HG03097 (cell line): ENCODE measurements at regions not wholly inside any gene's neighbourhood (a gene's known extent, or its start where the extent isn't known, plus 50 kb on each side); places are given as distances from the start of the nearest gene placed in this dataset.

Source experiments
- ATAC-seq: cut with Tn5 transposase; IDR thresholded peaks from one replicate; pipeline ENCODE4 v1.9.1; 2021; ENCODE audit not compliant: unreplicated experiment, low FRiP score

DNA sequence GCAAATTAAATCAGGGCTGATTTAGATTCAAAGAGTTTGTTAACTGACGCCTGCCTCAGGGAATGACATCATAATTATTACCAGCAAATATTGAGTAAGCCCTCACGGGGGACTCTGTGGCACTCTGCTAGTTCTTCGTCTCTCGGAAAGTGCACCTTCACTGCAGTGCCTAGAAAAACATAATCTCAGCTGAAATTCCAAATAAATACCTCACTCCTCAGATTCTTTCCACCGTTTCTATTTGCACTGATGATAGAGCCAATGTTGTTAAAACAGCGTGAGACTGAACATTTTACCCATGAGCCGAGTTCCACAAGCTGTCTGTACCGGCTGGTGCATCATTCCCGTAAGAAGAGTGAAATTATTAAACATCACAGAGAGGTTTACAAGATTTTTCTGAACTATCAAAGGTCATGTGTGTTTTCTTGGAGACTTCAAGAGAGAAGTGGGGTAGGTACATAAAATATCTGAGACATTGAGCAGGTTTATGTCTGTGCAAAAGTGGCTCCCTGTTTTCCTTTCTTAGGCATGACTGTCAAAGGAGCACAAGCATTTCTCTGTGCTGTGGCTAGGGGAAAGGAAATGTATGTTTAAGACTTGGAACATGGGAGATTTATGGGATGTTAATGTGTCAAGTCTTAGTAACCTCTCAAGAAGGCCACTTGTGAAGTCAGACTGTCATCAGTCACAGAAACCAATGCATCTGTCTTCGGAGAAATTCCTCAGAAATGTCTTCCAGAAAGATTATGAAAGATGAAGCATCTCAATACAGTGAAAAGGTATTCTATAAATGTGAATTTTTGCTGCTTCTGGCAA, 119.6 kb downstream of the CBLL2 start:
- no peak for ATAC-seq

DNA sequence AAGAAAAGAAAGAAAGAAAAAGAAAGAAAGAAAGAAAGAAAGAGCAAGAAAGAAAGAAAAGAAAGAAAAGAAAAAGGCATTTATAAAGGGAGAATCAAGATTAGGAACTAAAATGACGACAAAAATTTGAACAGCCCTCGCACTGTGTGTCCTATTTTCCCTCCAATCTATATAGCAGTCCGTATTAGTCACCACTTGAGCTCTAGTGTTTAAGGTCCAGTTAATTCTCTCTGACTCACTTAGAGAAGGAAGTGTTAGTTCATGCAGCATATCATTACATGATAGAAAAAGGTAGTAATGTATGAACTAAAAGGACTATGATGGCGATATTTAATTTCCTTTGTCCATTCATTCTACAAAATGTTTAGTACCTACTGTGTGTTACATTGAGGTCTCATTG, 122.7 kb downstream of the CBLL2 start:
- ATAC-seq: no peak

GRCh38 chrX:22396408-22396807, 123.7 kb downstream of the CBLL2 start:
- no peak for ATAC-seq

DNA sequence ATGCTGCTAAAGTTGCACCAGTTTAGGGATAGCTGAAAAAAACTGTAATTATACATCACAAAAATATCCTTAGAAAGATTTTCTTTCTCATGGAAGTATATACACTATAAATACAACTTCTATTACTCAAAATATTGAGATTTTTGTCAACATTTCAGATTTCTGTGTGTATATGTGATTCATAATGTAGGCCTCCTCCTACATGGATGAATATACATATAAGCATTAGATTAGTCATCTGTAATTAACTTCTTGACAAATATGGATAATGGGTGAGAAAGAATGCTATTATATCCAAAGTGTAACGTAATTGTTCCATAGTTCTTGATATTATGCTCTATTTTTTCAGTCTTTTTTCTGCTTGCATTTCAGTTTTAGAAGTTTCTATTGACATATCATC, 124.9 kb downstream of the CBLL2 start:
- no peak for ATAC-seq

- no peak for ATAC-seq
Observed at GRCh38 chrX:22399437-22400192, 126.9 kb downstream of the CBLL2 start.

DNA sequence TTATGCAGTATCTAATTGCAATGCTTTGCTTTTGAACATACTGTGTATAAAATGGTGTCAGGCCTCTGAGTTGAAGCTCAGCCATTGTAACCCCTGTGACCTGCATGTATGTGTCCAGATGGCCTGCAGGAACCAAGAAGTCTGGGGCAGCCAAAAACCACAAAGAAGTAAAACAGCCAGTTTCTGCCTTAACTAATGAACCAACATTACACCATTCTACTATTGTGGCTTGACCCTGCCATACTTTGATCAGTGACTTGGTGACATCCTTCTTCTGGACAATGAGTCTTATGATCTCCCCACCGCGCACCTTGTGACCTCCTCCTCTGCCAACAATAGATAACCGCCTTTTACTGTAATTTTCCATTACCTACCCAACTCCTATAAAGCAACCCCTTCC, 131.6 kb downstream of the CBLL2 start:
- ATAC-seq: no peak

GRCh38 chrX:22406201-22406737, 133.6 kb downstream of the CBLL2 start:
- ATAC-seq: no peak

DNA sequence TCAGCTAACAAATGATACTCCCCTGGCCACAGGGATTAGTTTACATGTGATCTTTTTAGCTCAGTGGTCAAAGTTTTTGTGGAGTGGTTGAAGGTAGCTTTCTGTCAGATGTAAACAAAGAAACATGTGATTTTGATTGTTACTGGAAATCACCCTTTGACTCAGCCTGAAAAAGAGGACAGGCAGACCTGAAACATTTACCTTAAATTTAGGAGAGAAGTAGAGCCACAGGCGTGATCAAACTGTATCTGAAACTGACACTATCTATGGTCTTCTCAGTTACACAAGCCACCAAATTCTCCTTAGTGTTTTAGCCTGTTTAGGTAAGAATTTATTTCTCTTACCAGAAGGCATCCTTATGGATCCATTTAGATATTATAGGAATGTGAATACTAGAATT, 136.7 kb downstream of the CBLL2 start:
- ATAC-seq: no peak

- ATAC-seq: no peak
Observed at GRCh38 chrX:22424122-22424915, 151.6 kb downstream of the CBLL2 start.

DNA sequence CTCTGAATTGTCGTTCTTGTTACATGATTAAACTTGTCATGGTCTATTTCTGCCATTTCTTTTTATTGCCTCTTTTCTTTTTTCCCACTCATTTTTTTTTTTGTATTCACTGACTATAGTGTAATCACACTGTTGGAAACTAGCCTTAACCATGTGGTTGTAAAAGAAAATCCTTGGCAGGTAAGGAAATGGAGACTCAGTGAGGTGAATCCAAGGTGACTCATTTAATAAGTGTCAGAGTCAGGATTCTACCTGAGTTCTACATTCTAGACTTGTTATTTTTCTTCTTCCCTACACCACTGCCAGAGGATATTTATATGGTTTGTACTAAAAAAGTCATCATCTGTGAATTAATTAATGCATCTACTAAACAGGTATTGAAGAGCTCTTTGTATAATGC, 152.2 kb downstream of the CBLL2 start:
- ATAC-seq: no peak

GRCh38 chrX:22429704-22430103, 157.0 kb downstream of the CBLL2 start:
- no peak for ATAC-seq

DNA sequence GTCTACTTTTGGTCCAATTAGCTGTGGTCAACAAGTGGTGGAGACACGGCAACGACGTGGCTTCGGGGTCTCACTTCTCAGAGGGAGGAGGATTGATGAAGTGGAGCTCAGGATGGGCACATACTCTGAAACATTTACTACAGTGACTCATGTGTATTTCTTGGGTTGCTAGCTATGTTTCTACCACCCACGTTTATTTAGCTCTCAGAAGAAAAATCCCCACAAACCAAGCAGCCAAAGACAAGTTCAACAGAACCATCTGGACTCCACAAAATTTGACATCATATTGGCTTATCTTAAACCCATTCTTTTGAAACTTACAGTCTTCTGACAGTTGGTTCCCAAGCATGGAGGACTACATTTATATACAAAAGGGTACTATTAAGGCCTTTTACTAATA, 158.0 kb downstream of the CBLL2 start:
- ATAC-seq: no peak

- ATAC-seq: no peak
Observed at GRCh38 chrX:22433292-22434070, 160.8 kb downstream of the CBLL2 start.

- ATAC-seq: no peak
Observed at GRCh38 chrX:22445880-22446279, 173.2 kb downstream of the CBLL2 start.

DNA sequence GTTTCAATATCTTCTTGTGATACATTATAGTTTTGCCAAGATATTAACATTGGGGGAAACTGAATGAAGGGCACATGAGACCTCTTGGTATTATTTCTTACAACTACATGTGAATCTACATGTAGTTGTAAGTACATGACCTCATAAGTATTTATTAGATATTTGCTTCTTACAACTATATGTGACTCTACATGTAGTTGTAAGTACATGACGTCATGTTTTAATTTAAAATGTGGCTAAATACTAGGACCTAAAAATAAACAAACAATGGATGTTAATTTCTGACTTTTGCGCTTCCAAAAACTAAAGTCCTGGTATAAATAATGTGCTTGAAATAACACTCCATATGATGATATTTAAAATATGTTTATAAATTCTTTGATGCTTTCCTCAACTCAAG, 190.2 kb downstream of the CBLL2 start:
- no peak for ATAC-seq

GRCh38 chrX:22467571-22467970, 194.9 kb downstream of the CBLL2 start:
- ATAC-seq: no peak

GRCh38 chrX:22481436-22481835, 208.7 kb downstream of the CBLL2 start:
- no peak for ATAC-seq

GRCh38 chrX:22486296-22486695, 213.6 kb downstream of the CBLL2 start:
- no peak for ATAC-seq

GRCh38 chrX:22516893-22517292, 244.2 kb downstream of the CBLL2 start:
- no peak for ATAC-seq

- no peak for ATAC-seq
Observed at GRCh38 chrX:22520128-22520828, 247.6 kb downstream of the CBLL2 start.
